ENCODE measurements at regions not wholly inside any gene's neighbourhood (a gene's known extent, or its start where the extent isn't known, plus 50 kb on each side); places are given as distances from the start of the nearest gene placed in this dataset.

DNA sequence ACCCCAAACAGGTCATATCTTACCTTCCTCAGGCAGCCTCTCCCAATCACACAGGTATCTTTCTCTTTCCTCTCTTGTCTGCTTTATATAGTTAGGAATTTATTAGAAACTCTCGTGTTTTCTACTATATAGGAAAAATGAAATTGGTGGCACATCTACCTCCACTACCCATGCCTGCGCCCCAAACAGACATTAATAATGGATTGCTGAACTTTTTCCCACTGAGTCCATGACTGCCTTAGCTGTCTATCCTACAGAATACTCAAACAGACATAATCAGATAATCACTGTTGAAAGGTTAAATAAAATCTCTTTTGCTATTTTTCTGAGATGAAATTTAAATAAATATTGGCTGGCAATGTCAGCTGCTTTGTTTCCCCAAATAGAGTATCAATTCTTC lies 55.8 kb upstream of the SLC6A11 start:
- no peak overlapping the region for H3K27ac ChIP-seq (ENCODE audit: low read length)
- no peaks in the 10 kb centered on the region for H3K9me3 ChIP-seq (ENCODE audit: insufficient read depth, low read length, severe bottlenecking)
- no peak overlapping the region for H3K4me2 ChIP-seq (ENCODE audit: insufficient read depth, low read length)
- no peak overlapping the region for H3K9ac ChIP-seq (ENCODE audit: low read depth, low read length)
- TF ChIP-seq, protein P1, sequence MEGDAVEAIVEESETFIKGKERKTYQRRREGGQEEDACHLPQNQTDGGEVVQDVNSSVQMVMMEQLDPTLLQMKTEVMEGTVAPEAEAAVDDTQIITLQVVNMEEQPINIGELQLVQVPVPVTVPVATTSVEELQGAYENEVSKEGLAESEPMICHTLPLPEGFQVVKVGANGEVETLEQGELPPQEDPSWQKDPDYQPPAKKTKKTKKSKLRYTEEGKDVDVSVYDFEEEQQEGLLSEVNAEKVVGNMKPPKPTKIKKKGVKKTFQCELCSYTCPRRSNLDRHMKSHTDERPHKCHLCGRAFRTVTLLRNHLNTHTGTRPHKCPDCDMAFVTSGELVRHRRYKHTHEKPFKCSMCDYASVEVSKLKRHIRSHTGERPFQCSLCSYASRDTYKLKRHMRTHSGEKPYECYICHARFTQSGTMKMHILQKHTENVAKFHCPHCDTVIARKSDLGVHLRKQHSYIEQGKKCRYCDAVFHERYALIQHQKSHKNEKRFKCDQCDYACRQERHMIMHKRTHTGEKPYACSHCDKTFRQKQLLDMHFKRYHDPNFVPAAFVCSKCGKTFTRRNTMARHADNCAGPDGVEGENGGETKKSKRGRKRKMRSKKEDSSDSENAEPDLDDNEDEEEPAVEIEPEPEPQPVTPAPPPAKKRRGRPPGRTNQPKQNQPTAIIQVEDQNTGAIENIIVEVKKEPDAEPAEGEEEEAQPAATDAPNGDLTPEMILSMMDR (IDR thresholded peaks at IDR 0.05; ENCODE audit: borderline replicate concordance, extremely low read depth, low read length, poor library complexity, severe bottlenecking), result no peak
- no peak overlapping the region for H2AFZ ChIP-seq (ENCODE audit: low read depth, low read length)
- no peak overlapping the region for H3K4me3 ChIP-seq (ENCODE audit: low read depth in 1 of 2, low read length in 2 of 2)
- H4K20me1 ChIP-seq (ENCODE audit: insufficient read depth, low read length), result peaks cover 15% of the 10 kb centered on the region
- H3K79me2 ChIP-seq (ENCODE audit: insufficient read depth, low read length), result no peaks in the 10 kb centered on the region
- no peaks in the 10 kb centered on the region for H3K27me3 ChIP-seq (ENCODE audit: insufficient read depth, low read length, poor library complexity)
- DNase-seq, result no peak
- H3K4me1 ChIP-seq (ENCODE audit: insufficient read depth, low read length), result no peaks in the 10 kb centered on the region
- no peak for ATAC-seq (ENCODE audit: insufficient read depth, low read depth)
- no peaks in the 10 kb centered on the region for H3K36me3 ChIP-seq (ENCODE audit: insufficient read depth, low read length)

GRCh38 chr3:10761583-10761982 lies 54.4 kb upstream of the SLC6A11 start:
- no peak for ATAC-seq (ENCODE audit: insufficient read depth, low read depth)
- Histone ChIP-seq H3K27ac (ENCODE audit: low read length) (no peak overlapping the region), H4K20me1 (ENCODE audit: insufficient read depth, low read length) (peaks cover 10% of the 10 kb centered on the region; the same call in 1 of the 2 replicates), H3K27me3 (ENCODE audit: insufficient read depth, low read length, poor library complexity) (no peaks in the 10 kb centered on the region), H3K4me1 (ENCODE audit: insufficient read depth, low read length) (no peaks in the 10 kb centered on the region), H2AFZ (ENCODE audit: low read depth, low read length) (no peak overlapping the region), H3K9ac (ENCODE audit: low read depth, low read length) (no peak overlapping the region), H3K4me2 (ENCODE audit: insufficient read depth, low read length) (no peak overlapping the region), H3K79me2 (ENCODE audit: insufficient read depth, low read length) (no peaks in the 10 kb centered on the region), H3K36me3 (ENCODE audit: insufficient read depth, low read length) (no peaks in the 10 kb centered on the region), H3K9me3 (ENCODE audit: insufficient read depth, low read length, severe bottlenecking) (no peaks in the 10 kb centered on the region), H3K4me3 (ENCODE audit: low read depth in 1 of 2, low read length in 2 of 2) (no peak overlapping the region)
- no peak for DNase-seq
- no peak for TF ChIP-seq EZH2 (IDR thresholded peaks at IDR 0.05; ENCODE audit: borderline replicate concordance, low read depth, low read length, severe bottlenecking)
- TF ChIP-seq, protein P1 (IDR thresholded peaks at IDR 0.05; ENCODE audit: borderline replicate concordance, extremely low read depth, low read length, poor library complexity, severe bottlenecking), result no peak

- H3K4me2 ChIP-seq (ENCODE audit: insufficient read depth, low read length), result no peak overlapping the region
- TF ChIP-seq EZH2 (IDR thresholded peaks at IDR 0.05; ENCODE audit: borderline replicate concordance, low read depth, low read length, severe bottlenecking), result no peak
- TF ChIP-seq, protein P1 (IDR thresholded peaks at IDR 0.05; ENCODE audit: borderline replicate concordance, extremely low read depth, low read length, poor library complexity, severe bottlenecking), result no peak
These were observed 53.9 kb upstream of the SLC6A11 start for GRCh38 chr3:10762116-10762515.

More at GRCh38 chr3:10762116-10762515, 53.9 kb upstream of the SLC6A11 start:
- Histone ChIP-seq H4K20me1 (ENCODE audit: insufficient read depth, low read length) (peaks cover 9% of the 10 kb centered on the region; the same call in 1 of the 2 replicates), H3K9me3 (ENCODE audit: insufficient read depth, low read length, severe bottlenecking) (no peaks in the 10 kb centered on the region), H3K36me3 (ENCODE audit: insufficient read depth, low read length) (no peaks in the 10 kb centered on the region), H3K27me3 (ENCODE audit: insufficient read depth, low read length, poor library complexity) (no peaks in the 10 kb centered on the region), H3K27ac (ENCODE audit: low read length) (no peak overlapping the region), H3K79me2 (ENCODE audit: insufficient read depth, low read length) (no peaks in the 10 kb centered on the region), H3K4me1 (ENCODE audit: insufficient read depth, low read length) (no peaks in the 10 kb centered on the region), H3K9ac (ENCODE audit: low read depth, low read length) (no peak overlapping the region), H2AFZ (ENCODE audit: low read depth, low read length) (no peak overlapping the region), H3K4me3 (ENCODE audit: low read depth in 1 of 2, low read length in 2 of 2) (no peak overlapping the region)
- DNase-seq (no peak), ATAC-seq (ENCODE audit: insufficient read depth, low read depth) (no peak)
